Activated CD8-positive, alpha-beta T cell treated with anti-CD3 and anti-CD28 coated beads for 36 hours (primary cell): ENCODE measurements at regions not wholly inside any gene's neighbourhood (a gene's known extent, or its start where the extent isn't known, plus 50 kb on each side); places are given as distances from the start of the nearest gene placed in this dataset.

ENCODE experiments used
- ATAC-seq: fragments of 200-7000 bp; cut with Tn5 transposase; one replicate; pipeline ENCODE4 v1.10.0; 2021; ENCODE audit warnings: mild to moderate bottlenecking, moderate library complexity
- CTCF ChIA-PET: fragments of 350-600 bp; sonication (Branson Sonifier 250); formaldehyde crosslinking; loops from one replicate; lab custom pipeline; 2021; ENCODE audit warnings: antibody characterized with exemption; lab: Charles Lee
- POLR2A ChIA-PET: fragments of 350-600 bp; sonication (Branson Sonifier 250); formaldehyde crosslinking; loops from one replicate; lab custom pipeline; 2021; ENCODE audit warnings: antibody characterized with exemption; lab: Charles Lee
- DNase-seq: peaks from one replicate; pipeline ENCODE4 v3.0.0-alpha.2; 2020
- H3K27ac Mint-ChIP-seq: one replicate; pipeline ENCODE4 v1.8.0; 2021; ENCODE audit warnings: mild to moderate bottlenecking, mixed read lengths
- H3K27me3 Mint-ChIP-seq: one replicate; pipeline ENCODE4 v1.8.0; 2021; ENCODE audit warnings: mixed read lengths
- H3K36me3 Mint-ChIP-seq: one replicate; pipeline ENCODE4 v1.8.0; 2021; ENCODE audit warnings: low read depth, mixed read lengths
- H3K4me1 Mint-ChIP-seq: one replicate; pipeline ENCODE4 v1.8.0; 2021; ENCODE audit warnings: low read depth, mixed read lengths
- H3K4me3 Mint-ChIP-seq: one replicate; pipeline ENCODE4 v1.8.0; 2021; ENCODE audit warnings: mild to moderate bottlenecking, moderate library complexity, mixed read lengths
- H3K9me3 Mint-ChIP-seq: one replicate; pipeline ENCODE4 v1.8.0; 2021; ENCODE audit warnings: mixed read lengths
- intact Hi-C: fragments of 100-400 bp; cut with micrococcal nuclease; formaldehyde crosslinking; loops from one replicate; pipeline ENCODE4 v1.10.0; 2022
- TF ChIP-seq, protein P1 (sequence below): fragments of 200-600 bp; IDR thresholded peaks from one replicate; pipeline ENCODE4 v1.8.0; 2022; ENCODE audit warnings: antibody characterized with exemption, mild to moderate bottlenecking

DNA sequence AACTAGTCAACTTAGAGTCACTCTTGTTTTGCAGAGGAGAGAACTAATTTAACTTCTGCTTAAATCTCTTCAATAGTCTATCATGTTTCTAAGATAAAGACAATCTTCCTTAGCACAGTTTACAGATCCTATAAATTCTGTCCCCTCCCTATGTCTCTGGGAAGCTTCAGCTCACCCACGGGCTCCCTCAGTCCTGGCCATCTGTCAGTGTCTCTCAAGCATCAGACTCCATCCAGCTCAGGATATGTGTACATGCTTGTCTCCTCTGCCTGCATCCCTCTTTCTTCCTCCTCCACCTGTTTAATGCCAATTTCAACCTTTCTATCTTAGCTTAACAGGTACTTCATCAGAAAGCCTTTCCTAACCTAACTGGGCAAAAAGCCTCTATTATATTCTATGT is 177.1 kb upstream of the PTER start:
- DNase-seq (no peak), ATAC-seq (no peak)
- TF ChIP-seq, protein P1, sequence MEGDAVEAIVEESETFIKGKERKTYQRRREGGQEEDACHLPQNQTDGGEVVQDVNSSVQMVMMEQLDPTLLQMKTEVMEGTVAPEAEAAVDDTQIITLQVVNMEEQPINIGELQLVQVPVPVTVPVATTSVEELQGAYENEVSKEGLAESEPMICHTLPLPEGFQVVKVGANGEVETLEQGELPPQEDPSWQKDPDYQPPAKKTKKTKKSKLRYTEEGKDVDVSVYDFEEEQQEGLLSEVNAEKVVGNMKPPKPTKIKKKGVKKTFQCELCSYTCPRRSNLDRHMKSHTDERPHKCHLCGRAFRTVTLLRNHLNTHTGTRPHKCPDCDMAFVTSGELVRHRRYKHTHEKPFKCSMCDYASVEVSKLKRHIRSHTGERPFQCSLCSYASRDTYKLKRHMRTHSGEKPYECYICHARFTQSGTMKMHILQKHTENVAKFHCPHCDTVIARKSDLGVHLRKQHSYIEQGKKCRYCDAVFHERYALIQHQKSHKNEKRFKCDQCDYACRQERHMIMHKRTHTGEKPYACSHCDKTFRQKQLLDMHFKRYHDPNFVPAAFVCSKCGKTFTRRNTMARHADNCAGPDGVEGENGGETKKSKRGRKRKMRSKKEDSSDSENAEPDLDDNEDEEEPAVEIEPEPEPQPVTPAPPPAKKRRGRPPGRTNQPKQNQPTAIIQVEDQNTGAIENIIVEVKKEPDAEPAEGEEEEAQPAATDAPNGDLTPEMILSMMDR: no peak
- H3K27ac Mint-ChIP-seq: no peak overlapping the region
- H3K9me3 Mint-ChIP-seq: peaks cover 5% of the 10 kb centered on the region
- ChIA-PET CTCF (no interaction called here), POLR2A (no interaction called here)
- H3K4me3 Mint-ChIP-seq: no peak overlapping the region
- intact Hi-C loops: no loop called here
- no peaks in the 10 kb centered on the region for H3K27me3 Mint-ChIP-seq
- no peaks in the 10 kb centered on the region for H3K4me1 Mint-ChIP-seq
- no peaks in the 10 kb centered on the region for H3K36me3 Mint-ChIP-seq

DNA sequence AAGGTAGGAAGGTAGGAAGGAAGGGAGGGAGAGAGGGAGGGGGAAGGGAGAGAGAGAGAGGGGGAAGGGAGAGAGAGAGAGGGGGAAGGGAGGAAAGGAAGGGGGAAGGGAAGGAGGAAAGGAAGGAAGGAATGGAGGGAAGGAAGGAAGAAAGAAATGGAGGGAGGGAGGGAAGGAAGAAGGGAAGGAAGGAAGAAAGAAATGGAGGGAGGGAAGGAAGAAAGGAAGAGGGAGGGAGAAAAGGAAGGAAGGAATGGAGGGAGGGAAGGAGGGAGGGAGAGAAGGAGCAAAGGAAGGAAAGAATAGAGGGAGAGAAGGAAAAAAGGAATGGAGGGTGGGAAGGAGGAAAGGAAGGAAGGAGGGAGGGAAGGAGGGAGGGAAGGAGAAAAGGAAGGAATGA is 176.4 kb upstream of the PTER start:
- TF ChIP-seq, protein P1: no peak
- H3K36me3 Mint-ChIP-seq: no peaks in the 10 kb centered on the region
- peaks cover 3% of the 10 kb centered on the region for H3K9me3 Mint-ChIP-seq
- H3K4me1 Mint-ChIP-seq: no peaks in the 10 kb centered on the region
- no peaks in the 10 kb centered on the region for H3K27me3 Mint-ChIP-seq
- ATAC-seq (no peak), DNase-seq (no peak)
- no peak overlapping the region for H3K4me3 Mint-ChIP-seq
- intact Hi-C loops: no loop called here
- ChIA-PET CTCF (no interaction called here), POLR2A (no interaction called here)
- no peak overlapping the region for H3K27ac Mint-ChIP-seq

DNA sequence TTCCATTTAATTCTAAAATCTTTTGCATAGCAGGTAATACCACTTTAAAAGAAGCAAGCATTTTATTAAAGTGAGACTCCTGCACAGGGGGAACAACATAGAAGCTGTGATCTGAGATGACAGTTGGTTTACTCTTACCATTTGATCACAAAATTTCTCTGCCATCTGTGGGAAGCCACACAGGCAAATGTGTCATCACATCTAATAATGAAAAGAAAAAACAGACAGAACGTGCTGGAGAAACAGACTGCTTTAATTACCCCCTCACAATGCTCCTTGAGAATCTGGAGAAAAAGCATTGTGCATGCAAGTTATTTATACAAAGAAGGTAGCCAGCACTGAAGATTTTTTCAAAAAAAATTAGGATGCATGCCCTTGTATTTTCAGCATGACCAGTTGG is 165.2 kb upstream of the PTER start:
- TF ChIP-seq, protein P1: no peak
- H3K36me3 Mint-ChIP-seq: no peaks in the 10 kb centered on the region
- H3K4me3 Mint-ChIP-seq: no peak overlapping the region
- no peaks in the 10 kb centered on the region for H3K9me3 Mint-ChIP-seq
- no peak for ATAC-seq
- intact Hi-C loops: no loop called here
- no peak for DNase-seq
- ChIA-PET CTCF (no interaction called here), POLR2A (no interaction called here)
- no peaks in the 10 kb centered on the region for H3K4me1 Mint-ChIP-seq
- H3K27ac Mint-ChIP-seq: no peak overlapping the region
- H3K27me3 Mint-ChIP-seq: no peaks in the 10 kb centered on the region

DNA sequence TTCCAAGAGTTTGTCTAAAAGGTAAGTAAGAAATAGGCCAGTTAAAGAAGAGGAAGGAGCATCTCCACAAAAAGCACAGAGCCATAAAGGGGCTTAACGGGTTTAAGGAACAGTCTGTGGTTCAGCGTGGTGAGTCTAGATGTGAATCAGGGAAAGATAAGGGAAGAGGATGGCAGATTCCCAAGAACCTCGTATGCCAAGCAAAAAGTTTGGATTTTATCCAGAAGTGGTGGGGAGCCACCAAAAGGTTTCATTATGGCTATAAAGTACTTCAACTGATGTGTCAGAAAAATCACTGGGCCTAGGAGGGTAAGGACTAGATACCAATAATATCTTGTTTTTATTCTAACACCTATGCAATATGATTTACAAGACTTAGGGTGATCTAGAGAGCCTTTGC is 161.9 kb upstream of the PTER start:
- ATAC-seq (no peak), DNase-seq (no peak)
- H3K36me3 Mint-ChIP-seq: no peaks in the 10 kb centered on the region
- CTCF ChIA-PET: no interaction called here
- no peak overlapping the region for H3K4me3 Mint-ChIP-seq
- H3K27ac Mint-ChIP-seq: no peak overlapping the region
- POLR2A ChIA-PET: no interaction called here
- no peaks in the 10 kb centered on the region for H3K4me1 Mint-ChIP-seq
- no peaks in the 10 kb centered on the region for H3K9me3 Mint-ChIP-seq
- TF ChIP-seq, protein P1: no peak
- H3K27me3 Mint-ChIP-seq: no peaks in the 10 kb centered on the region
- intact Hi-C loops: no loop called here

DNA sequence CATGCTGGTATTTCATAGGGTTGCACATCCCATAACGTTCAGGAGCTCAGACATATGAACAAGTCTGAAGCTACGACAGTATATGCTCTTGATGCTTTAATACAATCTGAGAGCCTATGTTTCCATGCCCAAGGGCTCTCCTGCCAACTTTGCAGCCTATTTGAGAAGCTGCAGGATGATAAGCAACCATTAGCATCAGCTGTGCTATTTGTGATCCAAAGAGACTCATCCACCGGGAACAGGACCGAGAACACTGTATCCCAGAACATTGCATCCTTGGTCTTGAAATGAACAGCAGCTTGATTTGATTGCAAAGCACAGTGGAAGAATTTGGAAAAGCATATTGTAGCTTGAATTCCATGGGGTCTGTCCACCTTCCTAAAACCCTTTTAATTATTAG is 156.2 kb upstream of the PTER start:
- no peaks in the 10 kb centered on the region for H3K4me1 Mint-ChIP-seq
- ATAC-seq (no peak), DNase-seq (no peak)
- TF ChIP-seq, protein P1: no peak
- intact Hi-C loops: no loop called here
- no peaks in the 10 kb centered on the region for H3K27me3 Mint-ChIP-seq
- H3K9me3 Mint-ChIP-seq: no peaks in the 10 kb centered on the region
- H3K36me3 Mint-ChIP-seq: no peaks in the 10 kb centered on the region
- H3K4me3 Mint-ChIP-seq: no peak overlapping the region
- POLR2A ChIA-PET: no interaction called here
- no peak overlapping the region for H3K27ac Mint-ChIP-seq
- CTCF ChIA-PET: interaction anchor here (0.9 kb wide), 1 partner anchor 497 kb away, joined by 3 read pairs; no protein-coding TSS in a partner anchor
